Type B pancreatic cell (in vitro differentiated cells): ENCODE measurements at regions not wholly inside any gene's neighbourhood (a gene's known extent, or its start where the extent isn't known, plus 50 kb on each side); places are given as distances from the start of the nearest gene placed in this dataset.

Experiments
- DNase-seq: peaks from one replicate; pipeline ENCODE4 v3.0.0; 2021; ENCODE audit warnings: mixed read lengths; ENCODE audit not compliant: unreplicated experiment; ENCODE audit errors: extremely low spot score
- H3K27ac Mint-ChIP-seq: 2 replicates; pipeline ENCODE4 v1.8.0; 2021; ENCODE audit warnings: mild to moderate bottlenecking, mixed read lengths
- H3K27me3 Mint-ChIP-seq: 2 replicates; pipeline ENCODE4 v1.8.0; 2021; ENCODE audit warnings: mixed read lengths
- H3K36me3 Mint-ChIP-seq: 2 replicates; pipeline ENCODE4 v1.8.0; 2021; ENCODE audit warnings: mixed read lengths
- H3K4me1 Mint-ChIP-seq: one replicate; pipeline ENCODE4 v1.8.0; 2021; ENCODE audit warnings: mixed read lengths; ENCODE audit not compliant: unreplicated experiment
- H3K4me3 Mint-ChIP-seq: 2 replicates; pipeline ENCODE4 v1.8.0; 2021; ENCODE audit warnings: mild to moderate bottlenecking, mixed read lengths
- H3K9me3 Mint-ChIP-seq: 2 replicates; pipeline ENCODE4 v1.8.0; 2021; ENCODE audit warnings: mixed read lengths
- CTCF ChIP-seq: fragments of 200-600 bp; sonication (generic); conservative IDR thresholded peaks from 2 replicates; pipeline ENCODE4 v1.5.0; 2021; ENCODE audit warnings: antibody characterized with exemption, mild to moderate bottlenecking

- no peak overlapping the region for H3K4me3 Mint-ChIP-seq
- H3K4me1 Mint-ChIP-seq, result peaks cover 10% of the 10 kb centered on the region
- peaks cover 8% of the 10 kb centered on the region for H3K9me3 Mint-ChIP-seq
- H3K27ac Mint-ChIP-seq, result no peak overlapping the region
- H3K36me3 Mint-ChIP-seq, result no peaks in the 10 kb centered on the region
- TF ChIP-seq CTCF, result peak; percentile 80
- DNase-seq, result no peak
- H3K27me3 Mint-ChIP-seq, result no peaks in the 10 kb centered on the region
Measured at GRCh38 chr10:61140765-61141392, 196.9 kb upstream of the RHOBTB1 start.

GRCh38 chr10:61139592-61139953 lies 195.6 kb upstream of the RHOBTB1 start:
- Mint-ChIP-seq H3K36me3 (no peaks in the 10 kb centered on the region), H3K27me3 (no peaks in the 10 kb centered on the region), H3K27ac (no peak overlapping the region), H3K4me1 (peaks cover 15% of the 10 kb centered on the region), H3K9me3 (peaks cover 8% of the 10 kb centered on the region), H3K4me3 (no peak overlapping the region)
- TF ChIP-seq CTCF, result no peak
- no peak for DNase-seq

- DNase-seq, result no peak
- no peak overlapping the region for H3K27ac Mint-ChIP-seq
- no peak for TF ChIP-seq CTCF
- H3K27me3 Mint-ChIP-seq, result no peaks in the 10 kb centered on the region
- H3K4me1 Mint-ChIP-seq, result peaks cover 15% of the 10 kb centered on the region
- peaks cover 8% of the 10 kb centered on the region for H3K9me3 Mint-ChIP-seq
- H3K4me3 Mint-ChIP-seq, result no peak overlapping the region
- no peaks in the 10 kb centered on the region for H3K36me3 Mint-ChIP-seq
Measured at GRCh38 chr10:61138708-61139591, 195.0 kb upstream of the RHOBTB1 start.

- peaks cover 10% of the 10 kb centered on the region for H3K9me3 Mint-ChIP-seq
- H3K4me3 Mint-ChIP-seq, result no peak overlapping the region
- H3K4me1 Mint-ChIP-seq, result peaks cover 16% of the 10 kb centered on the region
- no peaks in the 10 kb centered on the region for H3K36me3 Mint-ChIP-seq
- DNase-seq, result no peak
- no peaks in the 10 kb centered on the region for H3K27me3 Mint-ChIP-seq
- no peak overlapping the region for H3K27ac Mint-ChIP-seq
- no peak for TF ChIP-seq CTCF
Measured at GRCh38 chr10:61136139-61136538, 192.2 kb upstream of the RHOBTB1 start.

- Mint-ChIP-seq H3K27me3 (no peaks in the 10 kb centered on the region), H3K36me3 (no peaks in the 10 kb centered on the region), H3K9me3 (peaks cover 6% of the 10 kb centered on the region), H3K4me3 (no peak overlapping the region), H3K27ac (no peak overlapping the region), H3K4me1 (peaks cover 20% of the 10 kb centered on the region)
- no peak for DNase-seq
- TF ChIP-seq CTCF, result no peak
Measured at GRCh38 chr10:61135276-61135721, 191.3 kb upstream of the RHOBTB1 start.
